ENCODE measurements at regions not wholly inside any gene's neighbourhood (a gene's known extent, or its start where the extent isn't known, plus 50 kb on each side); places are given as distances from the start of the nearest gene placed in this dataset.

DNA sequence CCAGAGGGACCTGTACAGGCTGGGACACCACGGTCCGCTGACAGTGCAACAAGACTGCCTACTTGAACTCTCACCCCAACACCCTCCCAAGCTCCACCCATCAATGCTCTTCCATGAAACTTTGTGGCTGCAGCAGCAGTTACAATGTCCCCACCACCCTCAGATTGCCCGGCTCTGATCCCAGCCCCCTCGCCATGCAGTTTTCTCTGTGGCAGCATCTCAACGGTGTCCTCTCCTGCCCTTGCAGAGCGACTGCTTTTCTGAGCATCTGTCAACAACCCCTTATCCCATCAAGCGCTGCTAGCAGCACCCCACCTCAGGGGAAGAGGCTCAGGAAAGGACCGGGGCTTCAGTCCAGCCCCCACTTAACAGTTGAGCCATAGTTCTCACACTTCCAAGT is 137.1 kb upstream of the NDUFV2 start:
- DNase-seq (ENCODE audit: low read depth in 2 of 2), result no peak

- no peak for DNase-seq (ENCODE audit: low read depth in 2 of 2)
Observed at GRCh38 chr18:8966821-8967220, 135.7 kb upstream of the NDUFV2 start.

DNA sequence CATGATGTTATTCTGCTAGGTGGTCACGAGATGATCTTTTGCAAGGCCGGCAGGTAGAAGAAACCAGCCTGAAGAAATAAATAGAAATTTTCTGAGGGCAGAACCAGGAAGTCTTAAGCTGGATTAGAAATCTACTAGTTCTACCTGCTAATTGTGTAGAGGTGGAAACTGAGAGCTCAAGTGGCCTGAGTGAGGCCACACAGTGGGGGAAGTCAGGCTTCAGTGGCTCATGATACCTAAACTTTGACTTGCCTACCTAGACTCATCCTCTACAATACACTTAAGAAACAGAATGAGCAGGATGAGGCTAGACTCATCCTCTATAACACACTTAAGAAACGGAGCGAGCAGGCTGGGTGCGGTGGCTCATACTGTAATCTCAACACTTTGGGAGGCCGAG is 134.9 kb upstream of the NDUFV2 start:
- no peak for DNase-seq (ENCODE audit: low read depth in 2 of 2)

DNA sequence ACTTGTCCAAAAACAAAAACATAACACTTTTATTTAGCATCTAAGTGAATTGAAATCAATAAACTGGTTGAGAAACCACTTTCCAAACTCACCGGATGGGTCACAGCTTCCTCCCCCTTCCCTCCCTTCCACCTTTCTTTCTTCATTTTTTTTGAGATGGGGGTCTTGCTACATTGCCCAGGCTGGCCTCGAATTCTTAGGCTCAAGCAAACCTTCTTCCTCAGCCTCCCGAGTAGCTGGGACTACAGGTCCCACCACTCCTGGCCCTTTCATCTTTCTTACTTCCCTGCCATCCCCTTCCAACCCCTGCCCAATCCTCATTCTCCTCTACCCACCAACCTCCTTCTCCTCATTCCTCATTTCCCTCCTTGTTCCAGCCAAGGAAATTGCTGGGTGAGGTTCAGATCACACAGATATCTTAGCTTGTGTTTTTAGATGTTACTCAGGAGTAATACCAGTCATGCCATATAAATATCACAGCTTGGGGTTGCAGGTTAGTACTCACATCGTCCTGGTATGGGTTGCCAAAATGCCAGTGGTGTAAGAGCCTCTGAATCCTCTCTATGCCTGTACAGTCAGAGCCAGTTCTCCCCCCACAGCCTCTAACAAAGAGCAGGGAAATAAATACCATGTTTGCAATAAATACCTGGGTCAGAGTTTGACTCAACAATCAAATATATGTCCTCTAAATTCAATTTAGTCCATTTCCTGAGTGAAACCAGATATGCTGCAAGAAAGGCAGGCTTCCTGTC is 132.7 kb upstream of the NDUFV2 start:
- DNase-seq (ENCODE audit: low read depth in 2 of 2), result no peak

DNA sequence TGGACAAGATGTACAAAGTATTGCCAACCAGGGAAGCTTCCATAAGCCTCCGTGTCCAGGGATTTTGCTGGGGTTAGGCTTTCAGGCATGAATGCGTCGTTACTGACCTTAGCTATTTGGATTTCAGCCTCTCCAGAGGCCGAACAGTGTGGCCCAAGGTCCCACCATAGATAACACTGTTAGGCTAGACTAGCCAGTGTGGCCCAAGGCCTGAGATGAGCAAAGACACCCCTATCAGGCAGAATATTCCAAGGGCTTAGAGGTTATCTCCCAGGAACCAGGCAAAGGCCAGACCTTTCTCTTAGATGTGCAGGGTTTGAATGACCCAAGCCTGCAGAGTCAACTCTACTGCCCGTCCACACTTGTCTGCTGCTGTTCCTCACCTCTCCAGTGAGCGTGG is 131.7 kb upstream of the NDUFV2 start:
- DNase-seq (ENCODE audit: low read depth in 2 of 2), result no peak

GRCh38 chr18:8972116-8972515 is 130.4 kb upstream of the NDUFV2 start:
- DNase-seq (ENCODE audit: low read depth in 2 of 2), result no peak

DNA sequence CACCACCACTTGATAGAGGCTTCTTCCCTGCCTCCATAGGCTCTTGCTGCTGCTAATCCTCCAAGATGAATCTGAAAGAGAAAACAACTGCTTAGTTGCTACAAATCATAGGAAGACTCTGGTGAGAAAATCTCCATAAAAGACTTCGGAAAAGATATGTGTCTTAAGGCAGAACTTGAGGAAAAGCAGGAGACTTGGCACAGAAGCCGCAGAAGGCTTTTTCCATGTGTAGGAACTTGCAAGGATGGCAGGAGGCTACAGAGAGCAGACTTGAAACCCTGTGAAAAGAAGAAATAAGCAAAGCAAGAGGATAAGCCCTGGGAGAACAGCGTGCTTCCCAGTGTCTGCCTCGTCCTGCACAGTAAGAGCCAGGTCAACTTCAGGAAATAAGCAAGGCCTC is 128.2 kb upstream of the NDUFV2 start:
- DNase-seq (ENCODE audit: low read depth in 2 of 2), result no peak

DNA sequence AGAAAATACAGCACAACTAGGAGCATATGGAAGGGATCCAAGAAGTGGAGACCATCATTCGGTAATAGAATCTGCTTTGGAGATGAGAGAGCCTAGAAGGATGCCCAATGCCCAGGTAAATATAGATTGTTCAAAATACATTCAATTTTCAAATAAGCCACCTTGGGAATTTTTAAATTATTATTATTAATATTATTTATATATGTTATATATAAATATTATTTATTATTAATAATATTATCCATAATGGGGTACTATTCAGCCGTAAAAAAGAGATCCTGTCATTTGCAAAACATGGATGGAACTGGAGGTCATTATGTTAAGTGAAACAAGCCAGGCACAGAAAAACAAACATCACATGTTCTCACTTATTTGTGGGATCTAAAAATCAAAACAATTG is 127.8 kb upstream of the NDUFV2 start:
- DNase-seq (ENCODE audit: low read depth in 2 of 2), result no peak

DNA sequence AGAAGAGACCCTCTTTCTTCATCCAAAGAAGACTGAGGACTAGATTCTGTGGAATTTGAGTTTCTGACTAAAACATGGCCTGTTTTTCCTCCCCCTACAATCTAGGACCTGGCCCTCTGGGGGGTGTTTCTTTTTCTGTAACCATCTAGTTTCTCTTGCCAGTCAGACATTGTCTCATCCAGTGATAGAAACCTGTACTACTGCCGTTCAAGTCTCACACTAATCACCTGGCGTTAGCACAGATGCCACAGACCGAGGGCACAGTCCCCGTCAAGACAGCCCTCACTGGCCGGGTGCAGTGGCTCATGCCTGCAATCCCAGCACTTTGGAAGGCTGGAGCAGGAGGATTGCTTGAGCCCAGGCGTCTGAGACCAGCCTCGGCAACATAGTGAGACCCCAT is 126.9 kb upstream of the NDUFV2 start:
- no peak for DNase-seq (ENCODE audit: low read depth in 2 of 2)

GRCh38 chr18:8976606-8977005 is 125.9 kb upstream of the NDUFV2 start:
- no peak for DNase-seq (ENCODE audit: low read depth in 2 of 2)

DNA sequence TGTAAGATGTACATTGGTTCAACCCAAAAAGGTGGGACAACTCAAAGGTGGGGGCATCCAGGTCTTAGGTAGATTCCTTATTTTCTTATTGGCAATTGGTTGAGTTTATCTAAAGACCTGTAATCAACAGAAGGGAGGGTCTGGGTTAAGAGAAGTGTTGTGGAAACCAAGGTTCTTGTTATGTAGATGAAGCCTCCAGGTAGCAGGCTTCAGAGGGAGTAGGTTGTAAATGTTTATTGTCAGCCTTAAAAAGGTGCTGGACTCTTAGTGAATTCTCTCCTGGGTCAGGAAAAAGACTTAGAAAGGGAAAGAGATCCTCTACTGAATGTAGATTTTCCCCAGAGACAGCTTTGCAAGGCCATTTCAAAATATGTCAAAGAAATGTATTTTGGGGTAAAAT is 125.3 kb upstream of the NDUFV2 start:
- DNase-seq (ENCODE audit: low read depth in 2 of 2), result no peak

DNA sequence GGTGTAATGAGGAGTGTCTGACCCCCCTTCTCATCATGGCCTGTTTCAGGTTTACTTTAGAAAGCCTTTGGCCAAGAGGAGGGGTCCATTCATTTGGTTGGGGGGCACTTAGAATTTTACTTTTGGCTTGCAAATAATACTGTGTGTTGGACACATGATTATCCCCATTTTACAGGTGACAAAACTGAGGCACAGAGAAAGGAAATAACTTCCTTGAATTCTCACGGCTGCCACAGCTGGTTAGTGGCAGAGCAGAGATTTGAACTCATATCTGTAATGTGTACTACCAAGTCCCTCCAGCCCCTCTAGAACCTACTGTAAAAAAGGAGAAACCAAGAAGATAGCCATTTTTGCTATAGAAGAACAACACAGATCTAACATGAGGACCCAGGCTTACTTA is 124.8 kb upstream of the NDUFV2 start:
- no peak for DNase-seq (ENCODE audit: low read depth in 2 of 2)

DNA sequence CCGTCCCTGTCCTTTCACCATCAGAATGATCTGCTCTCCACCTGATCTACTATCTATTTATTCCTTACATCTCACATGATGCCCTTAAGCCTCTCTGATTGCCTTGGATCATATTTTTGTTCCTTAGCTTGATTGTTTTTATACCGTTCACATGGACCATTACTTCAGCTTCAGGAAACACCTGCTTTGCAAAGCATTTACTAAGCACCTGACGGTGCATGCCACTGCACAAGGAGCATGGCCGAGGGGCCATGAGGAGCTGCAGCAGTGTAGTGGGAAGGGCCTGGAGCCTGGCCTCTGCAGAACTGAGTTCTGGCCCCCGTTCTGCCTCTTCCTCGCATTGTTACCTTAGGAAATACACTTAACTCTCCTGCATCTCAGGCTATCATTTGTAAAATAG is 124.1 kb upstream of the NDUFV2 start:
- DNase-seq (ENCODE audit: low read depth in 2 of 2), result peak in 1 of 2 donors; percentile 55

GRCh38 chr18:8979258-8979988 is 123.1 kb upstream of the NDUFV2 start:
- no peak for DNase-seq (ENCODE audit: low read depth in 2 of 2)

DNA sequence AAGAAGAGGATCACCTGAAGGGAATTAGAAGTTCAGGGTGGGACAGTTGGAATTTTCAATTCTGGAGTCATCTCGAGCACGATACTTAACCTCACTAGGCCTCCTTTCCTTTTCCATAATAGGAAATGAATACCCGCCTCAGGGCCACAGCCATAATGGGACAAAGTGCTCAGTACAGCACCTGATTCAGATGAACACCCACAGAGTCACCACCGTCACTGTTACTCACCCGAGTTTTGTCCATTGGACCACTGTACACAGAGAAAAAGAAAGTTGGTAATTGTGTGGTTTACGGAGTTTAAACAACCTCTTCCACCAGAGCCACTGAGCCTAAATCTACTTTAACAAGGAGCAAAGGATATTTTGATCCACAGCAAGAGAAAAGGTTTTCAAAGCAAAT is 122.0 kb upstream of the NDUFV2 start:
- no peak for DNase-seq (ENCODE audit: low read depth in 2 of 2)

GRCh38 chr18:8980918-8981317 is 121.6 kb upstream of the NDUFV2 start:
- no peak for DNase-seq (ENCODE audit: low read depth in 2 of 2)

GRCh38 chr18:8982416-8983183 is 119.9 kb upstream of the NDUFV2 start:
- peak; percentile 65 to 81 for DNase-seq (ENCODE audit: low read depth in 2 of 2)

DNA sequence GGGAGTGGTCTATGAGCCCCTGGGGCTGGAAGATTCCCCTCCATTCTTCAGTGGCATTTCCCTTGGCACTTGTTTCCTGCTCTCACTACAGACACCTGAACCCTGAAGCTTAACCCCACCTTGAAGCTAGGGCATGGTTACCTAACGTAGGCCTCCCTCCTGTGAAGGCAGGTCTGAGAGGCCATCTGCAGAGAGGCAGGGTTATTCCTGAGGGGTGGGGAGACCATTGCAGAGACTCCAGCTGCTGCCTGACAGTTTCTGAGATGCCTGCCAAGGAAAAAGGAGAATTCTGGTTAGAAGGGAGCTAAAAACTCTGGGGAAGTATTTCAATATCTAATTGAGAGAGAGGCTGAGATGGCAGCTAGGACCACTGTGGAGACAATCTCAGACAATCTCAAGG is 119.3 kb upstream of the NDUFV2 start:
- no peak for DNase-seq (ENCODE audit: low read depth in 2 of 2)

DNA sequence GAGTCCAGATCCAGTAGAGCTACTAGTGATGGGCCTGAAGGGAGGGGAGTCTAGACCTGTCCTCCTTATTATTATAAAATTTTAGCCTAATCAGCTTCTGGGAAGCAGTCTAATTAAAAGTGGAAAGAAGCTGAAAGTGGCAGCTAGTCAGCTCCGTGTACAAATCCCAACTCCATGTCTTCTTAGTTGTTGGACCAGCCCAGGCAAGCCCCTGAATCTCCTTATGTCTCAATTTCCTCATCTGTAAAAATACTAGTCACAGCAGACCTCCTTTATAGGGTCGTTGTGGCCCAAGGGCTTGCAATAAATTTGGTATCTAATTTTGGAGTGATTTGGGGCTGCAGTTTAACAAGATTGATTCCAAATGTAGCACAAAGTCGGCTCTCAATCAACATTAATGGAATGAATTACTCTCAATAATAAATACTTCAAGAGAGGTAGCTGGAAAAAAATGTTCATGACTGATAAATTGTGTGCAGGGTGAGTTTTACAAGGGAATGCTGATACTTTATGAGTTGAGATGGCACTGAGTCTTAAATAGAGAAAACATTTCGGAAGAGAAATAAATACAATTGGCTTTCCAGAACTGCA is 118.3 kb upstream of the NDUFV2 start:
- DNase-seq (ENCODE audit: low read depth in 2 of 2), result no peak

GRCh38 chr18:8987241-8987640 is 115.3 kb upstream of the NDUFV2 start:
- peak in 1 of 2 donors; percentile 34 for DNase-seq (ENCODE audit: low read depth in 2 of 2)

GRCh38 chr18:8988260-8988871 is 114.1 kb upstream of the NDUFV2 start:
- peak; percentile 73 to 80 for DNase-seq (ENCODE audit: low read depth in 2 of 2)

DNA sequence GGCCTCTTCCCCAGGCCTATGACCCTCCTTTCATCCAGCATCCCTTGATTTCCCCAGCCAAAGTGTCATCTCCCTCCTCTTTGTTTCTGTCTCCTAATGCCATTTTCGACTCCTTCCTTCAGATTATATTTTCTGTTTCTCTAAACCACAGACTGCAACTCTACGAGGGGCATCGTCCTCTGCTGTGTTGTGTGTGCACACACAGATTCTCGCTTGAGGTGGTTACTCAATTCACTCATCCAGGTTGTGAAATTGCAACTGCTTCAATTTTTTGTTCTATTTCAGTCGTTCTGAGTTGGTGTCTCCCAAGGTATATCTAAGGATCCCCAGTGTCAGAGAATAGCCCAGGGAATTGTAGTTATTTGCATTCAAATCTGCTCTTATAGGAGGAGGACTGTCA is 113.5 kb upstream of the NDUFV2 start:
- DNase-seq (ENCODE audit: low read depth in 2 of 2), result no peak

Measured in lung microvascular endothelial cell (primary cell).